ENCODE measurements at regions not wholly inside any gene's neighbourhood (a gene's known extent, or its start where the extent isn't known, plus 50 kb on each side); places are given as distances from the start of the nearest gene placed in this dataset.
"Not testable (repeated sequence)": the region's sequence is repeated elsewhere in the genome, so short reads cannot be mapped to it uniquely, and the experiment has no call there.

- DNase-seq: no peak
- Histone ChIP-seq H3K4me3 (no peak overlapping the region), H3K27me3 (no peaks in the 10 kb centered on the region), H3K27ac (no peak overlapping the region), H3K36me3 (no peaks in the 10 kb centered on the region), H3K9me3 (peaks cover 4 to 30% (median 19%) of the 10 kb centered on the region in 4 donors), H3K4me1 (no peaks in the 10 kb centered on the region)
- 43 to 59% (median 53%) methylated on average over 2 of the region's 2 CpGs for WGBS, 5 donors
- intact Hi-C loops (cut with DNase I; ENCODE audit: low total_unique reads): no loop called here
- TF ChIP-seq EP300 (IDR thresholded peaks at IDR 0.05) (no peak), CTCF (IDR thresholded peaks at IDR 0.05) (no peak), POLR2A (IDR thresholded peaks at IDR 0.05) (no peak), POLR2AphosphoS5 (IDR thresholded peaks at IDR 0.05) (no peak)
Measured at GRCh38 chr14:38559711-38560110, 303.8 kb upstream of the CLEC14A start.

- H3K27me3 ChIP-seq; intact Hi-C loops (cut with DNase I; ENCODE audit: low total_unique reads); H3K27ac ChIP-seq; H3K4me1 ChIP-seq; DNase-seq; H3K36me3 ChIP-seq; H3K4me3 ChIP-seq: not testable (repeated sequence)
- H3K9me3 ChIP-seq: peaks cover 4 to 21% (median 14%) of the 10 kb centered on the region in 4 donors
Measured at GRCh38 chr14:38557391-38557790, 301.5 kb upstream of the CLEC14A start.

- Histone ChIP-seq H3K9me3 (peaks cover 4 to 21% (median 14%) of the 10 kb centered on the region in 4 donors), H3K4me3 (no peak overlapping the region), H3K4me1 (no peaks in the 10 kb centered on the region), H3K27me3 (no peaks in the 10 kb centered on the region), H3K36me3 (no peaks in the 10 kb centered on the region), H3K27ac (no peak overlapping the region)
- TF ChIP-seq EP300 (IDR thresholded peaks at IDR 0.05) (no peak), POLR2AphosphoS5 (IDR thresholded peaks at IDR 0.05) (no peak), CTCF (IDR thresholded peaks at IDR 0.05) (no peak), POLR2A (IDR thresholded peaks at IDR 0.05) (no peak)
- DNase-seq: no peak
- intact Hi-C loops (cut with DNase I; ENCODE audit: low total_unique reads): no loop called here
- WGBS, 5 donors: 53 to 75% (median 73%) methylated on average over 1 of the region's 1 CpG
Measured at GRCh38 chr14:38556252-38556651, 300.4 kb upstream of the CLEC14A start.

- Histone ChIP-seq H3K4me3 (no peak overlapping the region), H3K27ac (no peak overlapping the region), H3K27me3 (no peaks in the 10 kb centered on the region), H3K4me1 (no peaks in the 10 kb centered on the region), H3K36me3 (no peaks in the 10 kb centered on the region), H3K9me3 (peaks cover 0 to 5% (median 0%) of the 10 kb centered on the region in 4 donors)
- 42 to 73% (median 62%) methylated on average over 4 of the region's 4 CpGs for WGBS, 5 donors
- intact Hi-C loops (cut with DNase I; ENCODE audit: low total_unique reads): no loop called here
- TF ChIP-seq CTCF (IDR thresholded peaks at IDR 0.05) (no peak), EP300 (IDR thresholded peaks at IDR 0.05) (no peak), POLR2AphosphoS5 (IDR thresholded peaks at IDR 0.05) (no peak), POLR2A (IDR thresholded peaks at IDR 0.05) (no peak)
- DNase-seq: no peak
Measured at GRCh38 chr14:38554026-38554425, 298.1 kb upstream of the CLEC14A start.

- DNase-seq: no peak
- Histone ChIP-seq H3K4me1 (no peaks in the 10 kb centered on the region), H3K9me3 (peaks cover 0 to 2% (median 0%) of the 10 kb centered on the region in 4 donors), H3K4me3 (no peak overlapping the region), H3K36me3 (no peaks in the 10 kb centered on the region), H3K27ac (no peak overlapping the region), H3K27me3 (no peaks in the 10 kb centered on the region)
- TF ChIP-seq EP300 (IDR thresholded peaks at IDR 0.05): no peak
- no peak for TF ChIP-seq POLR2A (IDR thresholded peaks at IDR 0.05)
- TF ChIP-seq CTCF (IDR thresholded peaks at IDR 0.05): no peak
- TF ChIP-seq POLR2AphosphoS5 (IDR thresholded peaks at IDR 0.05): no peak
- intact Hi-C loops (cut with DNase I; ENCODE audit: low total_unique reads): no loop called here
Measured at GRCh38 chr14:38553586-38553985, 297.7 kb upstream of the CLEC14A start.

Data from stomach (tissue), 8 donors.